ENCODE measurements at regions not wholly inside any gene's neighbourhood (a gene's known extent, or its start where the extent isn't known, plus 50 kb on each side); places are given as distances from the start of the nearest gene placed in this dataset.

- TF ChIP-seq POLR2A (IDR thresholded peaks at IDR 0.05; ENCODE audit: low read depth, low read length) (no peak), SUZ12 (IDR thresholded peaks at IDR 0.05; ENCODE audit: unreplicated experiment) (no peak), CTCF (IDR thresholded peaks at IDR 0.05 in 2 of 3, conservative IDR thresholded peaks at IDR 0.05 in 1 of 3; ENCODE audit: control insufficient read depth in 2 of 3, extremely low read depth in 1 of 3, insufficient read depth in 1 of 3, low read depth in 3 of 3, low read length in 3 of 3) (no peak), CUX1 (IDR thresholded peaks at IDR 0.05; ENCODE audit: insufficient replicate concordance, low read depth, low read length) (no peak), ZNF592 (IDR thresholded peaks at IDR 0.05) (no peak), TCF12 (IDR thresholded peaks at IDR 0.05; ENCODE audit: low read depth, low read length) (no peak), GABPA (IDR thresholded peaks at IDR 0.05; ENCODE audit: low read depth) (no peak)
Observed at GRCh38 chr1:198889101-198889500, 250.3 kb downstream of the PTPRC start.
